GM21786 (cell line): ENCODE measurements at regions not wholly inside any gene's neighbourhood (a gene's known extent, or its start where the extent isn't known, plus 50 kb on each side); places are given as distances from the start of the nearest gene placed in this dataset.

Experiments used
- ATAC-seq: cut with Tn5 transposase; IDR thresholded peaks from one replicate; pipeline ENCODE4 v1.9.1; 2021; ENCODE audit not compliant: unreplicated experiment

DNA sequence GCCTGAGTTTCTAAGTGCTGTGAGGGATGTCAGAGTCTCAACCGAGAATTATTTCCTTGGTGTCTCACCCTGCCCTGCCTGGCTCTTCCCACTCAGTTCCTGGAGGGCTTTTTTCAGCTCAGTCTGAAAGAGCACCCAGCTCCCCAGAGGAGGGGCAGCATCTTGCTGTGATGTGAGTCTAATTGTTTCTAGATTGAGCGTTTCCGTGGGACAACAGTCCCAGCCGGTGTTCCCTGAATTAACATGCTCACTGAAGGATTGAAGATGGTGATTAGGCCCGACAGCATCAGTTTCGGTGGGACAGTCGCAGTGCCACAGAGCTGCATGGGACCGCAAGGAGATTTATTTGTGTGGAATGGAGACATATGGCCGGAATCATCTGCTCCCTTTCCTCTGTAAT is 587.6 kb downstream of the DHX35 start:
- no peak for ATAC-seq

DNA sequence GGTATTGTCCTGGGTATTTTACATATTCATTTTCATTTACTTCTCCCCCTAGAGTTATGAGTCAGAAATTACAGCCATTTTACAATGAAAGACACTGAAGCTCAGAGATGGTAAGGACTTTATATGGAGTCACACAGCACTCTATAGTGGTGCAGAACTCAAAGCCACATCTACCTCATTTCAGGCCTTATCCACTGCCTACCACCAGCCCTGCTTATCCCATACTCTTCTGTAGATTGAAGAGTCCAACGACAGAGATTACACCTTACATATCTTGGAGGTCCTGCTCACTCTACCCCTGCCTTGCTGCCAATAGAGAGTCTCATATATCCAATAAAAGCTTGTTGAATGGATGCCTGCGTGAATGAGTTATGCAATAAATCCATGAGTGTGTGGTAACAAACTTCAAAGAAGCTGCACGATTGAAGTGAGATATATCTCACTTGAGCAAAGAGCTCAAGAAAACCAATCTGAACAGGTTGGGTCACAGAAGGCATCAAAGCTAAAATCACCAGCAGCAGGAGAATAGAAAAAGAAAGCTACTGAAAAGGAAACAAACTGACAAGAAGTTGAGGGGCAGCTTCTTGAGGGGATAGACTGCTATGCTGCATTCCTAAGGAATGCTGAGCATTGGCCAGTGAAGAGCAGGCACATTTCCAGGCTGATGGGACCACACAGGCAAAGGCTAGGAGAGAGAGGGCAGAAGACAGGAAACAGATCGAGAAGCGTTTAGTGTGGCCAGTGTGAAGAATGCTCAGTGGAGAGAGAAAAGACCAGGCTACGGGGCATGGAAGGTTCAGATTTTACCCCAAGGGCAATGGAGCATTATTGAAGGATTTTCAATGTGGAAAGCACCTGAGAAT is 585.6 kb downstream of the DHX35 start:
- ATAC-seq, result no peak

DNA sequence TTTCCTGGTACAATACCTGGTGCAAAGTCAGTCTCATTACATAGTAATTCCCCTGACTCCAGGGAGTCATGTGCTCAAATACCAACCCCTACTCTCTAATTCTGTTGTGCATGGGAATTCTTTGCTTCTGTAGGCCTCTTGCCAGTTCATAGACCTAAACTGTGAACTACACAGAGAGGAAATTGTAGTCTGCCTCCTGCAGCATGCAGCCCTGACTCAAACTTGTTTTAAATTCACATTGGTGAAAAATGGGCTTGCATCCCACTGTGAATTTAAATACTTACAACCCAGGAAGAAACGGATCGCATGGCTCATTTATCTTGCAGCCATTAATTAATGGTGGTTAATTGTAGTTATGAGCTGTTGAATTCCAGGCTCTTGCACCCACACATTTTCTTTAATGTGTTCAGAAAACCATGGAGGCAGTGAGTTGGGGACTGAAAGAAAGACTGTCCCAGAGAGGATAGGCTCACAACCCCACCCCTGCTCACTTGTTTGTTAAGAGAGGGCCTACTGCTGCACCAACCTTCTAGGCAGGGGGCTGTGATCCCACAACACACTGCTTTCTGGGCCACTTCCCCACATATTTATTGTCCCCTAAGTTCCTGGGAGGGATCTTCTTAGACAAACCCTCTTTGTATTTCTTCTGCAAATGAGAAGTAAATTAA is 579.1 kb downstream of the DHX35 start:
- ATAC-seq, result no peak

DNA sequence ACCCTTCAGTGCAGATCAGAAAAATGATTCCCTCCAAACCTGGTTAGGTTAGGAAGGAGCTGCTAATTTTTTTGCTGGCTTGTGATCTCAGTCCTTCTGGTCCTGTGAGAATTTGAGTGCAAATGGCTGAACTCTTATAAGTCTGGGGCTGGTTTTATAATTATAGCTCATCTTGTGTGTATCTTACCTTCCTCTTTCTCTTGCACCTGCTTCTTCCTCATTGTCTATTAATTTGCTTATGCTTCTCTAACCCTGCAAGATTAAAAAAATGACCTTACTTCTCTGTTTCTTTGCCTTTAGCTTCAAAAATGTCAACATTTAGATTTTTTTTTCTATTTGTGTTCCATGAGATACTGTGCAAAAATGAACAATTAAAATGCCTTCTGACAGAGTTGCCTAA is 576.2 kb downstream of the DHX35 start:
- no peak for ATAC-seq

DNA sequence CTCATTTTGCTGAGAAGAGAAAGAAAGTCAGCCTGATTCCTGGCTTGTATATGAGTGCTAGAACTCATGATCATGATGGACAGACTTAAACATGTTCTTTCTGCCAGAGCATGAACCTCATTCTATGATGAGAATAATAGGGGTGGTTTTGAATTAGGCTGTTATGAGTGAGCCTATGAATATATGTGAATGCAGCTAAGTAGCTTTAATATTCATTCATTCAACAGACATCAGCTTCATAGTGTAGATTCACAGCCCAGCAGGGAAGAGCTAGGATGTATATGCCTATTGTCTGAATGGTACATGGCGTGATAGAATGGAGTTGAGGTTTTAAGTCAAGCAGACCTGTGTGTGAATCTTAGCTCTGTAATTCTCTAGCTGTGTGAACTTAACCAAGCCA is 573.2 kb downstream of the DHX35 start:
- ATAC-seq, result no peak

DNA sequence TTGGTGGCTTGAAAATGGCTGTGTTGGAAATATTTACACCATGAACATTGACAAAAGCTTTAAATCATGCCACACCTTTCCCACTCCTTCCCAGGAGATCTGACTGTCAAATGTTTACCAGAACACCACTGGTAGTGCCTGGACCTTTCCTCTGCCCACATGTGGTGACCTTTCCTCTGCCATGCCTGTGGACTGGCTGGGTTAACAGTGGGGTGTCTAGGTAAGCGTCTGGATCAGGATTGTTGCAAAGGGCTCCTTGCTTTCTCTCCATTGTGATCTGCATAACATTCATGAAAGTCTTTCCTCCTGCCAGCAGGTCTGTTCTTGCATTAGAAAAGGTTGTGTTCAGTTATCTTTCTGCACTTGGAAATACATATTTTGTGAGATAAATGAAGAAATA is 572.7 kb downstream of the DHX35 start:
- ATAC-seq, result no peak

DNA sequence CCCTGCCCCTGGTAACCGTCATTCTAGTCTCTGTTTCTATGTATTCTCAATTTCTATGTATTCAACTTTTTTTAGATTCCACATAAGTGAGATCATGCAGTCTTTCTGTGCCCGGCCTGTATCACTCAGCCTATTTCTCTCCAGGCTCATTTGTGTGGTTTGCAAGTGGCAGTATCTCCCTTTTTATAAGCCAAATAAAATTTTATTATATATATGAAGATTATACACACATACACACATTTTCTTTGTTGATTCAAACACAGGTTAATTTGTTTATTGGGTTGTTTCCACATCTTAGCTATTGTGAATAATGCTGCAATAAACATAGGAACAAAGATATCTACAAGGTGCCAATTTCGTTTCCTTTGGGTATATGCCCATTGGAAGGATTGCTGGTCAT is 571.7 kb downstream of the DHX35 start:
- no peak for ATAC-seq

DNA sequence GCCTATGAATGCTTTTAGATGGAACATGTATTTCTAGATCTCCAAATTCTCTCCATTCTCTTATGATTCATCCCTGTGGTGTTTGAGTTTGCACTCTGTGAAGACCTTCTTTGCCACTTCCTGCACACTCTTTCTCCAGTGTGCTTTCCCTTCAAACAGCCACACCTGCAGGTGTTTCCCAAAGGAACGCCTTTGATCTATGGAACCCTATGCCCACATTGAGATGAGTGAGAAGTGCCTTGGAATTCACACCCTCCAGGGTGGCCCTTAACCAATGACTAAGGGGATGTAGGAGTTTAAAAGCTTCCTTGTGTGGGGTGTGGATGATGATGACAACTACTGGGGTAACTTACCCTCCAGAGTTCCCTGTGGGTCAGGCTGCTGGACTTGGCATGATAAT is 570.1 kb downstream of the DHX35 start:
- ATAC-seq, result no peak

DNA sequence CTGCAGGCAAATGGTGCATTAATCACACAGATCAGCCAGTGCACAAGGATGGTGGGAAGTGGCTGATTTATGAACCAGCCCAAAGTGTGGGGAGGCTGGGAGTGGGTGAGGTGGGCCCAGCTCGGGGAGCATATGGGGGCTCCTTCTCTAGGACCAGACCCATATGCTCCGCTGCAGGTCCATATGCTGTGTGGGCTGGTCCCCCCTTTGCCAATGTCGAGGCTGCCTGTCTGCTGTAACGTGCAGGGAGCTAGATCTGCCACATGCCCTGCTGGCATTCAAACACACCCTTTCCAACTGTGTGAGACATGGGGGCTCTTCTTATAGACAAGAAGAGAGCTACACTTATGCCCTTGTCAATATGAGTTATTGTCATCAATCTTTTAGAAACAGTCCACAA is 566.3 kb downstream of the DHX35 start:
- ATAC-seq, result no peak

DNA sequence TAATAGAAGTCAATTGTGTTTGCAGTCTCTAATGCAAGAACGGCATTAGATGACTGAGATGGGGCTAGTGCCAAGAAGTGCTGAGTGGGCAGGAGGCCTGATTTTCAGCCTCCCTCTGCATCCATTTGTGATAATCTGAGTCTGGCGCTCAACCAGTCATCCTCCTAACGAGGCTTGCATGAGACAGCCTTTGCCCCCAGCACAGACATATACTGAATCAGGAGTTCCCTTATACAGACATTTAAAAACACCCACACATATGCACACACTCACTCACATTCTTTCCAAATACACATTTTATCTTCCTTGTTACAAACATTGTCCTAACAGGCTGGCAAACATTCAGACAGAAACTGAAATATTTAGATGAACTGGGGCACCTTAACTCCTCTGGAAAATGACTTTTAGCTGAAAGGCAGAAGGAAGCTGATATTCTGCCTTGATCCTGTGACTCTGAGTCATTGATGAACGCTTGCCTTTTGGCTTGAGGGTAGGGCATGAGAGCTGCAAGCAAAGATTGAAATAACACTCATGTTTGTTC is 562.3 kb downstream of the DHX35 start:
- no peak for ATAC-seq

DNA sequence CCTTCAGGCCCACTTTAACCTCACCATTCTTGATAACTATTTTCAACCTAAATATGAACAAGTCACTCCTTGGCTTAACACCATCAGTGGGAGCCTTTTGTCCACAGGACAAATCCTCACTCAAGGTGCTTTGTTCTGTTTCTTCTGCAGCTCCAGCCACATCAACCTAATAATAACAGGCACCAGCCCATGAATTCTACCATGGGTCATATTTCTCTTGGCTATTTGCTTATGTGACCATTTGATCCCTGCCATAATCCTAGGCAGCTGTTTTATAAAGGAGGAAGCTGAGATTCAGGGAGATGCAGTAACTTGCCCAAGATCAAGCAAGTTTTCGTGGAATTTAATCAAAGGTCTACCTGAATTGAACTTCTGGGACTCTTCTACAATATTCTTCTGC is 561.3 kb downstream of the DHX35 start:
- ATAC-seq, result no peak

DNA sequence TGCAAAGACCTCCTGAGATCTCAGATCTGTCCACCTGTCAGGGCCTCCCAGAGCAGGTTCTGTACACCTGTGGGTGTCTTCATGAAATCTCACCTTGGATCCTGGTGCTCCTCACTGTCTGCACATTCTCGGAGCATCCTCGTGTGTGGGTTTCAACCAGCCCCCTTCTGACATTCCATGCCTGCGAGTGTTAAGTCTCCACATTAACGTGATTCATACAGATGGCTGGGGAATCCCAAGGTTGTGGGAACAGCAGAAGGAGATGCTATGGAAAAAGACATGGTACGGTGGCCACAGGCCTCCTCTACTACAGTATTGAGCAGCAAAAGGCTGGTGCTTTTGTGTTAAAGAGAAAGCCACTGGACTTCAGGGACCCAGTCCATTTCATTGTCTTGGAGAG is 556.5 kb downstream of the DHX35 start:
- ATAC-seq, result no peak

DNA sequence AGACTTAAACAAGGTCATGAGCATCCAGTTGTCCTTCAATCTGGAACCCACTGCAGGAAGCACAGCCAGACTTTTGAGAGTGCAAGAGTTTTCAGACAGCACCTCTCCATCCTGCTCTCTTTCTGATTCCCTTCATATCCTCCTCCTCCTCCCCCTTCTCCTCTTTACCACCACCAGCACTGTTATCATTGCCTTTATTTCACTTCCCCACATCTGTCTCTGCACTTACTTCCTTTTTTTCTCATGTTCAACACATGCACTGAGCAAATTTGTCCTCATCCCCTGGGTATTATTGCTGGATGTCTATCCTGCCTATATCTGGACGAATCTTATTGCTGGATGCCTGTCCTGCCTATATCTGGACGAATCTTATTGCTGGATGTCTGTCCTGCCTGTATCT is 554.8 kb downstream of the DHX35 start:
- ATAC-seq, result no peak

DNA sequence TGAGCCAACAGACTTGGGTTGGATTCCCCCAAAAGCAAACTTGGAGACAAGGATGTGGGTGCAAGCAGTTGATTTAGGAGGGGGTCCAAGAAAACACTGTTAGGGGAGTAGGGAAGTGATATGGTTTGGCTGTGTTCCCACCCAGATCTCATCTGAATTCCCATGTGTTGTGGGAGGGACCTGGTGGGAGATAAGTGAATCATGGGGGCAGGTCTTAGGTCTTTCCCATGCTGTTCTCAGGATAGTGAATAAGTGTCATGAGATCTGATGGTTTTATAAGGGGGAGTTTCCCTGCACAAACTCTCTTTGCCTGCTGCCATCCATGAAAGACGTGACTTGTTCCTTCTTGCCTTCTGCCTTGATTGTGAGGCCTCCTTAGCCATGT is 542.6 kb downstream of the DHX35 start:
- no peak for ATAC-seq

DNA sequence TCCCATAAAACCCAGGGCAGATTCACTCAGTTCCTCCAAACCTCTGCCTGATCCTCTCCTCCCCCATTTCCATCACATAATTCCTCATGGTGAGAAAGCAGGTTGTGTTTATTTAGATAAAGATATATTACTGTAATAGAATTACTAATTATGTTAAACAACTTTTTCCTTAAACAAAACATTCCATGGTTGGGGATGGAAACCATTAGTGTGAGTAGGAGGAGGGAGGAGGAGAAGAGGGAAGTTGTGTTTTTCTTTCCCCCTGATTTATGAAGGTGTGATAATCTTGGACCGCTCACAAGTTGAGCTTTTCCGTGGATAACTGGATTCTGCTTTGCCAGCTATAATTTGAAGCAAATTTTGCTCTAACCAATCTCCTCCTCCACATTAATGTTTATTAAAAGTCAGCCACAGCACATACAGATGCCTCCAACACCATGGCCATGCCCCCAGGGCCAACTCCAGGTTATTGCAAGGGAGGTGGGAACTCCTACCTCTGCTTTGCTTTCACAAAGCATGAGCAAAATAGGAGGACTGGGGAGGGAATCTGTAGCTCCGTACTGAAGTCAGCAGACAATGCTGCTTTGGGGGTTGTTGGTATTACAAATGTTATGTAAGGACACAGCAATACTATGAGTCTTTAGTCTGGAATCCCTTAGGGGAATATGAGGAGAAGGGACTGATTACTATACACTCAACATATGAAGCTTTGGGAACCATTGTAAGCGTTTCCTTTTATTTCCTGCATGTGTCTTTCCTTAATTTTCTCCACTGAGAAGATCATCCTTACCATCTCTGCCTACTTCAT is 542.0 kb downstream of the DHX35 start:
- no peak for ATAC-seq

DNA sequence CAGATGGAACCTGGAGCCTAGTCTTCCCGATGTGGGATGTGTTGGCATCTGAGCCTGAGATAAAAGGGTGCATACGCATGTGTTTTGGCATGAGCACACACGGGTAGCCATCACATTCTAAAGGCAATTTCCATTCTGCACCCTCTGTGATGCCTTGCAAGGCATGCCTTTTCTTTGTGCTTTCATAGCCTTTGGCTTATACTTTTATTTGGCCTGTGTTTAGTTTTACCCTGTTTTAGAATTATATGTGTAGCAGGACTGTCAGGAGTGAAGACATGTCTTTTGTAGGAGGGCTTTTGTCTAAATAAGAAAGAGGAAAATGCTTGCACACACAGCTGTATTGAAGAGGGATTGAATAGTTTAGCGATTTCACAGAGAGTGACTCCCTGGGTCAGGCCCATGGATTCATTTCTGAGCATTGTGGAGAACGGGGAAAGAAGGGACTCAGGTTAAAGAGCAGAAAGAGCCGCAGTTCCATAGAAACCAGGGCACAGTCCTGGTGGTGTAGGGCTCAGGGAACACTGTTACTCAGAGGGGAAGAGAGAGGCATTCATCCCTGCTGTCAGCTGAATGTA is 530.2 kb downstream of the DHX35 start:
- ATAC-seq, result no peak

DNA sequence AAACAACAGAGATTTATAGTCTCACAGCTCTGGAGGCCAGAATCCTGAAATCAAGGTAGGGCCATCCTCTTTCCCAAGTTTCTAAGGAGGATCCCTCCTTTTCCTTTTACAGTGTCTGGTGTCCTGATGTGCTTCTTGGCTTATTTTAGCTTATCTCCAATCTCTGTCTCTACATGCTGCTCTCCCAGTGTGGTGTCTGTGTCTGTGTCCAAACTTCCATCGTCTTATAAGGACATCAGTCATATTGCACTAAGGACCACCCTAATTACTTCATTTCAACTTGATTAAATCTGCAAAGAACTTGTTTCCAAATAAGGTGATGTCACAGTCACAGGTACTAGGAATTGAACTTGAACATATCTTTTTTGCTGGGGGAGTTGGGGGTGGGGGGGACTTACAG is 529.6 kb downstream of the DHX35 start:
- no peak for ATAC-seq

DNA sequence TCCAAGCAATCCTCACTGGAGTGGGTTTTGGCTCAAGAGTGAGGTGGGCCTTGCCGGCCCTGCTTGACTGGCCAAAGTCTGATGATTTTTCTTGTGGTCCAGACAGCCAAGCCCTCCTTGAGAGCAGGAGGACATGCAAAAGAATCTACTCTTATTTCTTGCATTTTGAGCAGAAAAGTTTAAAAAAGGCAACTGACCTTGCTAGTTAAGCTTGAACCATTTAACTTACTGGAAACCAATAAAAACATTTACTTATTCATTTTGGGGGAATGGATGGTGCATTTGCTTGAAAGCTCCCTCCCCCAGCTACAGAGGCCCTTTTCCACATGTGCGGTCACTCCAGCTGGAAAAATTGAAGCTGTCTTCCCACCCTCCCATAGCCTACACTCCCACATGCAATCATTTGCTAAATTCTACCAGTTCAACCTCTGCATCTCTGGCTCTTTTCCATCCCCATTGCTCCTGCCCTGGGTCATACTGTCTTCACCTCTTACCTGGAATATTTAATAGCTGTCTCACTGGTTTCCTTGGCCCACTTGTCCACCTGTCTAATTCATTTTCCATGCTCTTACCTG is 527.9 kb downstream of the DHX35 start:
- no peak for ATAC-seq

DNA sequence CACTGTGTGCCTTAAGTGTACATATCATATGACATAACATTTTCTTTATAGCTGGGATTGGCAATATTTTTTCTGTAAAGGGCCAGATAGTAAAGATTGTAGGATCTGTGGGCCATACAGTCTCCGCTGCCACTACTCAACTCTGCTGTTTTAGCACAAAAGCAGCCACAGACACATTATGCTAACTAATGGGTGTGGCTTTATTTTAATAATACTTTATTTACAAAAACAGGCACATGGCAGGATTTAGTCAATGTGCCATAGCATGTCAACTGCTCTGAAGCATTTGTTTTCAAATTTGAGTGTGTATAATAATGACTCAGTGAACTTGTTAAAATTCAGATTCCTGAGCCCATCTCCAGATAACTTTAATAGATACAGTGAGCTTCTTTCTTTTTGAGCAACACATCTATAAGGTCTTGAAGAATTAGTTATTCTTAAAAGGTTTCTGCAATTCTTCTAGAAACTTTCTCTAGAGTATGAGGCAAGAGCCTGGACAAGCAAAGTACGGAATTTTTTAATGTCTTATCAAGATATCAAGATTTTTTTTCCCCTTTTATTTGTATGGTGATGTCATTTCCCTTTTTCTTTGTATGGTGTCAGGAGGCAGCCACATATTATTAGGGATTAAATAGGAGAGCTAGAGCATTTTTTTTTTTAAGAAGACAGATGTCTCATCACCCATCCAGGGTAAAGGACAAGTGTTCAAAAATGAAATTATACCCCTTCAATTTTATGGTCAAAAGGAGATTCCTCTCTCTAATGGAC is 518.3 kb downstream of the DHX35 start:
- no peak for ATAC-seq

DNA sequence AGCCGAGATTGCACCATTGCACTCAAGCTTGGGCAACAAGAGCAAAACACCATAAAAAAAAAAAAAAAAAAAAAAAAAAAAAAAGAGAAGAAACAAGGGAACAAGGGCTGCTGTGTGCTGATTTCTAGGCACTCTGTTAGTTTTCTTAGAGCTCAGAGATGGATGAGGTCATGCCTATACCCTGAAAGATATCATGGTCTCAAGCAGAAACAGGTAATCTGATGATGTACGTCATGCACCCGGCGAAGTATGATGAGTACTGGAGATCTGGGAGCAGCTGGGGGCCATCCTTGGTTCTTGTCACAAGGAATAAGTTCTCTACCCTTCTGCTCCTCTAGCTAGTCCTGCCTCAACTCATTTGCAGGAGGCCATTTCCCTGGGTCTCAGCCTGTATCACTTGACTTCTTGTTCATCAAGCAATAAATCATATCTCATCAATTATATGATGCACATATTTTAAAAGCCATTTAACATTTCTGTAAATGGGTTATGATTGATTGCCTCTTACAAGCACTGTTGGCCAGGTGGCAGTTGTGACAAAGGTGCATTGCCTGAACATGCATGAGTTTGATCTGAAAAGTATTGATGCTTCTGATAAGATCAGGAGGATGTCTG is 517.2 kb downstream of the DHX35 start:
- no peak for ATAC-seq
